Hepatocyte (in vitro differentiated cells): ENCODE measurements at regions not wholly inside any gene's neighbourhood (a gene's known extent, or its start where the extent isn't known, plus 50 kb on each side); places are given as distances from the start of the nearest gene placed in this dataset.

Experiments used
- DNase-seq: peaks from one replicate; pipeline ENCODE4 v3.0.0-alpha.2; 2016; ENCODE audit warnings: low spot score
- H2AFZ ChIP-seq: fragments of 200-600 bp; sonication (generic); 2 replicates; pipeline ENCODE4 v1.6.0; 2016; ENCODE audit warnings: antibody characterized with exemption, mild to moderate bottlenecking
- H3K27ac ChIP-seq: fragments of 200-600 bp; sonication (generic); 2 replicates; pipeline ENCODE4 v1.5.1; 2016; ENCODE audit warnings: mild to moderate bottlenecking
- H3K27me3 ChIP-seq: fragments of 200-600 bp; sonication (generic); 2 replicates; pipeline ENCODE4 v1.6.1; 2016
- H3K36me3 ChIP-seq: fragments of 200-600 bp; sonication (generic); replicated peaks from 2 replicates; pipeline ENCODE4 v1.5.1; 2016; ENCODE audit warnings: low read depth; ENCODE audit not compliant: insufficient read depth
- H3K4me1 ChIP-seq: fragments of 200-600 bp; sonication (generic); 2 replicates; pipeline ENCODE4 v1.5.1; 2016; ENCODE audit warnings: mild to moderate bottlenecking, moderate library complexity; ENCODE audit not compliant: insufficient read depth
- H3K4me2 ChIP-seq: fragments of 200-600 bp; sonication (generic); 2 replicates; pipeline ENCODE4 v1.6.0; 2016
- H3K4me3 ChIP-seq: fragments of 200-600 bp; sonication (generic); 2 replicates; pipeline ENCODE4 v1.5.1; 2016; ENCODE audit warnings: mild to moderate bottlenecking
- H3K79me2 ChIP-seq: fragments of 200-600 bp; sonication (generic); 2 replicates; pipeline ENCODE4 v1.6.0; 2017; ENCODE audit warnings: mild to moderate bottlenecking
- H3K9me2 ChIP-seq: fragments of 200-600 bp; sonication (generic); replicated peaks from 2 replicates; pipeline ENCODE4 v1.6.0; 2017; ENCODE audit warnings: mild to moderate bottlenecking; ENCODE audit not compliant: insufficient read depth
- H3K9me3 ChIP-seq: fragments of 200-600 bp; sonication (generic); 2 replicates; pipeline ENCODE4 v1.5.1; 2016; ENCODE audit warnings: low read depth, mild to moderate bottlenecking
- H4K20me1 ChIP-seq: fragments of 200-600 bp; sonication (generic); 2 replicates; pipeline ENCODE4 v1.6.0; 2016; ENCODE audit warnings: mild to moderate bottlenecking; ENCODE audit not compliant: insufficient read depth, poor library complexity, severe bottlenecking
- CTCF ChIP-seq: fragments of 200-600 bp; sonication (generic); IDR thresholded peaks from 2 replicates; pipeline ENCODE4 v1.5.1; 2016; ENCODE audit warnings: antibody characterized with exemption, mild to moderate bottlenecking; ENCODE audit not compliant: poor library complexity
- EZH2 ChIP-seq: fragments of 200-600 bp; sonication (generic); IDR thresholded peaks from 2 replicates; pipeline ENCODE4 v1.6.1; 2016; ENCODE audit warnings: antibody characterized with exemption, mild to moderate bottlenecking, borderline replicate concordance
- EZH2phosphoT487 ChIP-seq: fragments of 200-600 bp; sonication (generic); IDR thresholded peaks from one replicate; pipeline ENCODE4 v1.6.1; 2018; ENCODE audit warnings: antibody characterized with exemption, mild to moderate bottlenecking, low read depth, moderate library complexity; ENCODE audit not compliant: unreplicated experiment, severe bottlenecking
- WGBS: methylation state at CpG from one replicate; pipeline ENCODE4 v1.1.6; 2016; ENCODE audit warnings: low lambda C conversion rate; ENCODE audit errors: missing lambda C conversion rate; 5-methylcytosine and 5-hydroxymethylcytosine counted together

DNA sequence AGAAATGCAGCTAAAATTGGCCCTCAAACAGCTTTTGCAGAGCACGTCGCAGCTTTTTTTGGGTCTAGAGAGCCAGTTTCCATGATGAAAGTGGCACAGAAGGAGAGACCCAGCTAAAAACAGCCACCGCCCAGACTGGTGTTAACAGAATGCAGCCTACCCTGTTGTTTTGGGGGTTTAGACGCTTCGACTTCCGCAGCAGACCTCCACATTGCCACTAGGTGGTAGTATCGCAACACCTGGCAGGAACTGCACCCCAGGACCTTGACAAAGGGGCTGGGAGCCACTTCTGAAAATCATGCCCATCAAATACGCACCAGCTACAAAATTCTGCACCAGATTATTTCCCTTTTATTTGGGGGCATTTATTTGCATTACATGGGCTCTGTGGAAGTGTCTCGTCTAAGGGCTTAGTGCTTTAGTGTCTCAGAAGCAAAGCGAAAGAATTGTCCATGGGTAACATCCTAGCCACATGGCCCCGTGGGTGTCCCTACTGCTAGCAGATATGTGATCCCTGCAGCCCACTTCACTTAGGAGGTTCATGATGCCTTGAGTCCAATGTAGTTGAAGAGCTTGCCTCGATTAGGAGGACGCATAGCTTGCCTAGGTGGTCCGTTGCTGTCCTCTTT lies 167.1 kb downstream of the HAPSTR1 start:
- WGBS: 59% methylated on average over 14 of the region's 14 CpGs
- H3K9me3 ChIP-seq: no peaks in the 10 kb centered on the region
- H3K79me2 ChIP-seq: no peaks in the 10 kb centered on the region
- no peaks in the 10 kb centered on the region for H3K36me3 ChIP-seq
- no peaks in the 10 kb centered on the region for H4K20me1 ChIP-seq
- no peaks in the 10 kb centered on the region for H3K4me1 ChIP-seq
- TF ChIP-seq EZH2phosphoT487: no peak
- peak; percentile 82 for TF ChIP-seq CTCF
- no peaks in the 10 kb centered on the region for H3K27me3 ChIP-seq
- no peaks in the 10 kb centered on the region for H3K9me2 ChIP-seq
- no peak overlapping the region for H3K4me2 ChIP-seq
- peak; percentile 65 for DNase-seq
- H3K4me3 ChIP-seq: no peak overlapping the region
- H2AFZ ChIP-seq: no peak overlapping the region
- H3K27ac ChIP-seq: no peak overlapping the region

GRCh38 chr16:9259914-9260608 lies 168.6 kb downstream of the HAPSTR1 start:
- H3K27me3 ChIP-seq: no peaks in the 10 kb centered on the region
- WGBS: 75% methylated on average over 7 of the region's 7 CpGs
- H3K9me2 ChIP-seq: no peaks in the 10 kb centered on the region
- no peaks in the 10 kb centered on the region for H3K9me3 ChIP-seq
- no peak overlapping the region for H2AFZ ChIP-seq
- no peak overlapping the region for H3K4me3 ChIP-seq
- no peaks in the 10 kb centered on the region for H3K79me2 ChIP-seq
- no peaks in the 10 kb centered on the region for H3K36me3 ChIP-seq
- no peak overlapping the region for H3K27ac ChIP-seq
- DNase-seq: peak; percentile 14
- H4K20me1 ChIP-seq: no peaks in the 10 kb centered on the region
- no peak for TF ChIP-seq EZH2
- no peak for TF ChIP-seq EZH2phosphoT487
- no peak for TF ChIP-seq CTCF
- H3K4me1 ChIP-seq: no peaks in the 10 kb centered on the region
- H3K4me2 ChIP-seq: no peak overlapping the region

DNA sequence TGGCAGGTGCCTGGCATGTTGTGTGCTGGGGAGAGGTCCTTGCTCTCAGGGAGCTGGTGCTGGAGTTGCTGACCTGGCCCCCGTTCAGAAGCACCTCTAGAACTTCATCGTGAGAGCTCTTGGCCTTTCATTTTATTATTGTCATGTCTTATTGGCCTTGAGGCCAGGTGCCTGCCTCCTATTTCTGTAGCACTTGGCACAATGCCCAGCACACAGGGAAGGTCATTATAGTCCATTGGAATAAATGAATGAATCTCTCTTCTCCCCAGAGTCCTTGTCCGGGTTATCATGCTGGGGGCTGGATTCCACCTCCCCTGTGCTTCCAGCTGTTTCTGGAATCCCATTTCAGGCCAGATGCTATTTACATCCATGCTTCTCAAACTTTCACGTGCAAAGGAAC lies 169.2 kb downstream of the HAPSTR1 start:
- Histone ChIP-seq H3K4me1 (no peaks in the 10 kb centered on the region), H3K9me3 (no peaks in the 10 kb centered on the region), H3K79me2 (no peaks in the 10 kb centered on the region), H3K27me3 (no peaks in the 10 kb centered on the region), H3K36me3 (no peaks in the 10 kb centered on the region), H2AFZ (no peak overlapping the region), H4K20me1 (no peaks in the 10 kb centered on the region), H3K4me3 (no peak overlapping the region), H3K27ac (no peak overlapping the region), H3K9me2 (no peaks in the 10 kb centered on the region), H3K4me2 (no peak overlapping the region)
- DNase-seq: no peak
- TF ChIP-seq EZH2: no peak
- TF ChIP-seq CTCF: no peak
- no peak for TF ChIP-seq EZH2phosphoT487
- WGBS: 65% methylated on average over 4 of the region's 4 CpGs
